Chondrocyte (in vitro differentiated cells): ENCODE measurements at regions not wholly inside any gene's neighbourhood (a gene's known extent, or its start where the extent isn't known, plus 50 kb on each side); places are given as distances from the start of the nearest gene placed in this dataset.

ENCODE experiments used
- DNase-seq: peaks from one replicate; pipeline ENCODE4 v3.0.0; 2021; ENCODE audit warnings: mixed read lengths, low spot score
- H3K27ac Mint-ChIP-seq: one replicate; pipeline ENCODE4 v1.8.0; 2021; ENCODE audit warnings: mild to moderate bottlenecking, moderate library complexity, mixed read lengths; ENCODE audit not compliant: unreplicated experiment
- H3K27me3 Mint-ChIP-seq: 2 replicates; pipeline ENCODE4 v1.8.0; 2021; ENCODE audit warnings: low read depth, mixed read lengths
- H3K36me3 Mint-ChIP-seq: 2 replicates; pipeline ENCODE4 v1.8.0; 2021; ENCODE audit warnings: low read depth, mixed read lengths
- H3K4me1 Mint-ChIP-seq: 2 replicates; pipeline ENCODE4 v1.8.0; 2021; ENCODE audit warnings: low read depth, mild to moderate bottlenecking, mixed read lengths
- H3K4me3 Mint-ChIP-seq: one replicate; pipeline ENCODE4 v1.8.0; 2021; ENCODE audit warnings: mild to moderate bottlenecking, moderate library complexity, mixed read lengths; ENCODE audit not compliant: unreplicated experiment
- H3K9me3 Mint-ChIP-seq: 2 replicates; pipeline ENCODE4 v1.8.0; 2021; ENCODE audit warnings: low read depth, mixed read lengths
- CTCF ChIP-seq: fragments of 200-600 bp; sonication (generic); IDR thresholded peaks from 2 replicates; pipeline ENCODE4 v1.5.0; 2021; ENCODE audit warnings: antibody characterized with exemption, mild to moderate bottlenecking, moderate library complexity

- no peaks in the 10 kb centered on the region for H3K9me3 Mint-ChIP-seq
- no peak overlapping the region for H3K27ac Mint-ChIP-seq
- no peak for TF ChIP-seq CTCF
- H3K4me1 Mint-ChIP-seq, result no peaks in the 10 kb centered on the region
- H3K36me3 Mint-ChIP-seq, result no peaks in the 10 kb centered on the region
- no peaks in the 10 kb centered on the region for H3K27me3 Mint-ChIP-seq
- no peak for DNase-seq
- H3K4me3 Mint-ChIP-seq, result no peak overlapping the region
These were observed 362.3 kb downstream of the RNF144A start for GRCh38 chr2:7279421-7279949.

GRCh38 chr2:7280790-7281189 is 363.6 kb downstream of the RNF144A start:
- Mint-ChIP-seq H3K4me3 (no peak overlapping the region), H3K9me3 (no peaks in the 10 kb centered on the region), H3K27ac (no peak overlapping the region), H3K4me1 (no peaks in the 10 kb centered on the region), H3K36me3 (no peaks in the 10 kb centered on the region), H3K27me3 (no peaks in the 10 kb centered on the region)
- no peak for TF ChIP-seq CTCF
- DNase-seq, result no peak

GRCh38 chr2:7281231-7282201 is 364.3 kb downstream of the RNF144A start:
- Mint-ChIP-seq H3K27ac (no peak overlapping the region), H3K36me3 (no peaks in the 10 kb centered on the region), H3K27me3 (no peaks in the 10 kb centered on the region), H3K4me1 (no peaks in the 10 kb centered on the region), H3K9me3 (no peaks in the 10 kb centered on the region), H3K4me3 (no peak overlapping the region)
- TF ChIP-seq CTCF, result no peak
- no peak for DNase-seq

- H3K36me3 Mint-ChIP-seq, result no peaks in the 10 kb centered on the region
- H3K4me1 Mint-ChIP-seq, result no peaks in the 10 kb centered on the region
- no peak for DNase-seq
- no peak for TF ChIP-seq CTCF
- no peaks in the 10 kb centered on the region for H3K9me3 Mint-ChIP-seq
- H3K4me3 Mint-ChIP-seq, result no peak overlapping the region
- H3K27me3 Mint-ChIP-seq, result no peaks in the 10 kb centered on the region
- no peak overlapping the region for H3K27ac Mint-ChIP-seq
These were observed 368.9 kb downstream of the RNF144A start for GRCh38 chr2:7286120-7286519.

GRCh38 chr2:7288484-7288883 is 371.3 kb downstream of the RNF144A start:
- no peak overlapping the region for H3K27ac Mint-ChIP-seq
- H3K36me3 Mint-ChIP-seq, result no peaks in the 10 kb centered on the region
- H3K9me3 Mint-ChIP-seq, result no peaks in the 10 kb centered on the region
- no peak for TF ChIP-seq CTCF
- no peaks in the 10 kb centered on the region for H3K4me1 Mint-ChIP-seq
- DNase-seq, result no peak
- H3K4me3 Mint-ChIP-seq, result no peak overlapping the region
- no peaks in the 10 kb centered on the region for H3K27me3 Mint-ChIP-seq
